Mesenchymal stem cell (in vitro differentiated cells and primary cell): ENCODE measurements at regions not wholly inside any gene's neighbourhood (a gene's known extent, or its start where the extent isn't known, plus 50 kb on each side); places are given as distances from the start of the nearest gene placed in this dataset.

ENCODE experiments used
- DNase-seq: peaks from one replicate; pipeline ENCODE4 v3.0.0-alpha.2; 2013
- H2AFZ ChIP-seq: one replicate; pipeline ENCODE4 v1.6.1; 2013; ENCODE audit warnings: low read depth, mild to moderate bottlenecking, control low read depth, inconsistent platforms, low read length, moderate library complexity
- H2AK5ac ChIP-seq: 2 replicates; pipeline ENCODE4 v1.6.1; 2013; ENCODE audit warnings: low read length, moderate library complexity, mild to moderate bottlenecking, inconsistent platforms; ENCODE audit not compliant: severe bottlenecking
- H2BK120ac ChIP-seq: one replicate; pipeline ENCODE4 v1.6.1; 2013; ENCODE audit warnings: low read depth, mild to moderate bottlenecking, inconsistent platforms, low read length, moderate library complexity
- H2BK12ac ChIP-seq, 2 experiments: one replicate each; pipeline ENCODE4 v1.6.1; 2013; ENCODE audit warnings: inconsistent platforms in 2 of 2, low read length in 2 of 2, mild to moderate bottlenecking in 2 of 2, moderate library complexity in 2 of 2, control low read depth in 1 of 2
- H2BK15ac ChIP-seq: one replicate; pipeline ENCODE4 v1.6.1; 2013; ENCODE audit warnings: mild to moderate bottlenecking, low read depth, inconsistent platforms; ENCODE audit not compliant: poor library complexity, severe bottlenecking
- H2BK5ac ChIP-seq: 2 replicates; pipeline ENCODE4 v1.6.1; 2013; ENCODE audit warnings: low read depth, mild to moderate bottlenecking, low read length, control low read depth, inconsistent platforms; ENCODE audit not compliant: poor library complexity, severe bottlenecking
- H3K14ac ChIP-seq, 2 experiments: one replicate each; pipeline ENCODE4 v1.6.1; 2013; ENCODE audit warnings: inconsistent platforms in 2 of 2, low read length in 2 of 2, control low read depth in 1 of 2, mild to moderate bottlenecking in 1 of 2, moderate library complexity in 1 of 2
- H3K18ac ChIP-seq, 2 experiments: one replicate each; pipeline ENCODE4 v1.6.1; 2013; ENCODE audit warnings: inconsistent platforms in 2 of 2, low read length in 2 of 2, control low read depth in 1 of 2, low read depth in 1 of 2, mild to moderate bottlenecking in 1 of 2
- H3K23ac ChIP-seq, 2 experiments: one replicate each; pipeline ENCODE4 v1.6.1; 2013; ENCODE audit warnings: inconsistent platforms in 2 of 2, low read length in 2 of 2, mild to moderate bottlenecking in 2 of 2, moderate library complexity in 2 of 2, control low read depth in 1 of 2
- H3K27ac ChIP-seq: 2 replicates; pipeline ENCODE4 v1.5.1; 2013; ENCODE audit warnings: mild to moderate bottlenecking, moderate library complexity, low read length, control low read depth, inconsistent platforms; ENCODE audit not compliant: poor library complexity, severe bottlenecking
- H3K27me3 ChIP-seq, 2 experiments: 2 replicates each; pipeline versions ENCODE4 v1.6.1 to v1.7.0; 2013; ENCODE audit warnings: low read length in 2 of 2, mild to moderate bottlenecking in 2 of 2, moderate library complexity in 2 of 2, control low read depth in 1 of 2, inconsistent platforms in 1 of 2; ENCODE audit not compliant: control insufficient read depth in 1 of 2, insufficient read depth in 1 of 2
- H3K36me3 ChIP-seq, 2 experiments: 2 replicates each; pipeline versions ENCODE4 v1.6.1 to v1.7.0; 2013; ENCODE audit warnings: low read length in 2 of 2, control low read depth in 1 of 2, inconsistent platforms in 1 of 2, low read depth in 1 of 2, mild to moderate bottlenecking in 1 of 2; ENCODE audit not compliant: insufficient read depth in 2 of 2, control insufficient read depth in 1 of 2
- H3K4ac ChIP-seq, 2 experiments: one replicate each; pipeline ENCODE4 v1.6.1; 2013; ENCODE audit warnings: inconsistent platforms in 2 of 2, low read length in 2 of 2, mild to moderate bottlenecking in 2 of 2, moderate library complexity in 2 of 2, control low read depth in 1 of 2, low read depth in 1 of 2
- H3K4me1 ChIP-seq: 2 replicates; pipeline ENCODE4 v1.6.1; 2013; ENCODE audit warnings: low read depth, low read length, control low read depth; ENCODE audit not compliant: control insufficient read depth, insufficient read depth
- H3K4me2 ChIP-seq: 2 replicates; pipeline ENCODE4 v1.6.1; 2013; ENCODE audit warnings: low read length, mild to moderate bottlenecking, inconsistent platforms; ENCODE audit not compliant: poor library complexity, severe bottlenecking
- H3K4me3 ChIP-seq, 2 experiments: 2 replicates each; pipeline versions ENCODE4 v1.5.1 to v1.7.0; 2013; ENCODE audit warnings: low read length in 2 of 2, mild to moderate bottlenecking in 2 of 2, control low read depth in 1 of 2, low read depth in 1 of 2; ENCODE audit not compliant: insufficient read depth in 1 of 2
- H3K79me1 ChIP-seq: replicated peaks from 2 replicates; pipeline ENCODE4 v1.6.1; 2013; ENCODE audit warnings: mild to moderate bottlenecking, control low read depth, low read length, inconsistent platforms; ENCODE audit not compliant: poor library complexity, severe bottlenecking
- H3K9ac ChIP-seq: 2 replicates; pipeline ENCODE4 v1.7.0; 2013; ENCODE audit warnings: mild to moderate bottlenecking, low read length, moderate library complexity
- H3K9me3 ChIP-seq: 2 replicates; pipeline ENCODE4 v1.7.0; 2013; ENCODE audit warnings: mild to moderate bottlenecking, low read length; ENCODE audit not compliant: control insufficient read depth
- H4K8ac ChIP-seq: one replicate; pipeline ENCODE4 v1.6.1; 2013; ENCODE audit warnings: inconsistent platforms, mild to moderate bottlenecking, low read length, moderate library complexity
- H4K91ac ChIP-seq: one replicate; pipeline ENCODE4 v1.6.1; 2013; ENCODE audit warnings: mild to moderate bottlenecking, low read length, inconsistent platforms
- WGBS: methylation state at CpG from one replicate; pipeline ENCODE4 v1.1.7; 2013; ENCODE audit warnings: mixed read lengths; 5-methylcytosine and 5-hydroxymethylcytosine counted together

DNA sequence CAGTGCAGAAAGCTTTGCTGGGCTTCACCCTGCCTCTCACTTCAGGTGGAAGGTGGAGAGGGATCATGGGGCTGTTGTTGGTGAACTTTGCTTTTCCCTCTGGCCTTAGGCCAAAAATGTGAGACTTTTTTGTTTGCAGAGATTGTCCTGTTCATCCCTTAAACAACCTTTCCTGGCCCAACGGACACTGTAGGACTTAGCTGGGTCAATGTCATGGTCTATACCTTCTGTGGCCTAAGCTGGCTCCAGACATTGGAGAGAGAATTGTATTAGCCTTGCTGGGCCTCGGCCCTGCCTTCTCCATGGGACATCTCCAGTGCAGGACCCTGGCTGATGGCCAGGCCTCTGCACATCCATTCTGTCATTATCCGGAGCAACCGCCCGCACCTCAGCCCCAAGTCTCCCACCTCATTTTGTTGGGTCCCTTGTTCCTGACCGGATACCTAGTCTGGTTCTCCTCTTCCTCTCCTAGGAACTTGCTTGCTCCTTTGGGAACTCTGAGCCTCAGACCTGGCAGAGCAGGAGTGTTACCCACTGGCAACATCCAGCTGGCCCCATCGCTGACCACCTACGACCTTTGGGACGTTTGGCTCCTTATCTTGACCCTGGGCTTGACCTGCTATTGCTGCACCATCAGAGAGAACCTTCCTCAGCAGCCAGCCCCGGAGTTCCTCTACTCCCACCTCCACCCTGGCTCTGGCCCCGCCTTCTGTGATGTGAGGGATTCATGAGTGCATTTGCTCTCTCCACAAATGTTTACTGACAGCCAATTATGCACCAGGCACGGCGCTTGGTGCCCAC, 128.2 kb downstream of the BANF2 start:
- Histone ChIP-seq H3K9ac (no peak overlapping the region), H3K27me3 (no peaks in the 10 kb centered on the region), H3K9me3 (no peaks in the 10 kb centered on the region), H2AFZ (no peak overlapping the region), H2AK5ac (no peak overlapping the region), H3K27ac (no peak overlapping the region), H2BK12ac (no peak overlapping the region), H3K4me2 (no peak overlapping the region), H3K18ac (no peak overlapping the region), H2BK5ac (no peak overlapping the region), H3K4me1 (peaks cover 4% of the 10 kb centered on the region), H3K14ac (no peak overlapping the region), H2BK15ac (no peak overlapping the region), H3K36me3 (no peaks in the 10 kb centered on the region), H3K4me3 (no peak overlapping the region), H3K23ac (no peak overlapping the region), H3K79me1 (no peaks in the 10 kb centered on the region), H4K91ac (no peak overlapping the region), H4K8ac (no peak overlapping the region), H2BK120ac (no peak overlapping the region), H3K4ac (no peak overlapping the region)
- 84% methylated on average over 12 of the region's 13 CpGs for WGBS
- DNase-seq = no peak

DNA sequence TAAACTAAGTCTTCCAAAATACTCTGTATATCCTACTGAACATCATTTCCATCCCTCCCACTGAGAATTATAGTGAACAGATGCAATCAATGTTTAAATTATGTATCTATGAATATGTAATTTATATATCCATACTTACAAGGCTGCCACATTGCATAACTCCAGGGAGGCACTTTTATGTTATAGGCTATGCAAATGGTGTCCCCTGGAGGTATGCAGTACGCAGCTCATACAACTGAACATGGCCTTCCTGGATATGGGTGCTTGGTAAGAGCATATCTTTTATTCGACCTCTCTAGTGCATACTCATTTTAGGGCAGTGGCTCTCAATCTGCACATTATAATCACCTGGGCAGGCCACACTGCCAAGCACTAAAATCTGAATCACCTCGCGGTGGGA, 127.3 kb downstream of the BANF2 start:
- no peak overlapping the region for H3K4ac ChIP-seq
- H3K9ac ChIP-seq = no peak overlapping the region
- no peak overlapping the region for H3K4me3 ChIP-seq
- no peaks in the 10 kb centered on the region for H3K79me1 ChIP-seq
- no peak overlapping the region for H2BK120ac ChIP-seq
- no peak overlapping the region for H4K8ac ChIP-seq
- H2BK12ac ChIP-seq = no peak overlapping the region
- no peak overlapping the region for H3K27ac ChIP-seq
- WGBS = 78% methylated on average over 4 of the region's 4 CpGs
- no peak overlapping the region for H2BK15ac ChIP-seq
- H3K4me2 ChIP-seq = no peak overlapping the region
- H3K23ac ChIP-seq = no peak overlapping the region
- H4K91ac ChIP-seq = no peak overlapping the region
- DNase-seq = no peak
- H3K36me3 ChIP-seq = no peaks in the 10 kb centered on the region
- H2AK5ac ChIP-seq = no peak overlapping the region
- H2AFZ ChIP-seq = no peak overlapping the region
- no peak overlapping the region for H3K14ac ChIP-seq
- H3K27me3 ChIP-seq = no peaks in the 10 kb centered on the region
- H3K18ac ChIP-seq = no peak overlapping the region
- H3K9me3 ChIP-seq = no peaks in the 10 kb centered on the region
- peaks cover 4% of the 10 kb centered on the region for H3K4me1 ChIP-seq
- no peak overlapping the region for H2BK5ac ChIP-seq

DNA sequence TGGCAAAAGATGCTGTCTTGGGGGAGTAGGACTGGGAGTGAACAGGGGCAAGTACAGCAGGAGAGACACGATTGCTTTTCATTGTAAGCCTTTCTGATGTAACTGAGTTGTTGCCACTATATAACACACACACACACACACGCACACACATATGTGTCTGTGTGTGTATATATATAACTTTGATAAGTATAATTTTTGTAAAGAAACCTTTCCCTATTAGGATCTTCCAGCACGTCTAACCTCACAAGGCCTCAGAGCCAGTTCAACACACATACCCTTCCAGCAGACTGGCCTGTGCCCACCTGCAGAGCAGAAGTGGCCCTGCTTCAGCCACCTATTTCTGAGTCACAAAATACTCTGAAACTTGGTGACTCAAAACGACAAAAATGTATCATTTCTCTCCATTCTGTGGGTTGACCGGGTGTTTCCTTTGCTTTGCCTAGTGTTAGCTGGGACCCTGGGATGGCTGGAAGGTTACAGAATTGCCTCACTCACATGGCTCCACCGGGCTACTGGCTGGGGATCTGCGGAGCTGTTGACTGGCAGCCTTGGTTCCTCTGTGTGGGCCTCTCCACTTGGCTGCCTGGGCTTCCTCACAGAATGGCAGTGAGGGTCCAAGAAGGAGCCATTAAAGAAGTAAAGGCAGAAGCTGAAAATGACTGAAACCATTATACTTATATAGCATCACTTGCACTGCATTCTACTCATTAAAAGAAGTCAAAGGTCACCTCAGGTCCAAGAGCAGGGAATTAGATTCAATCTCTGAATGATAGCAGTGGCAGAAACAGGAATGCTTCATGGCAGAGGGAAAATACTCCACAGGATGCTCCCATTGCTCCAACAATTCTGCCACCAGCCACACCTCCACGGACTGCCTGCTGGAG, 126.4 kb downstream of the BANF2 start:
- H3K4me2 ChIP-seq = no peak overlapping the region

More for the DNA sequence above, 126.4 kb downstream of the BANF2 start:
- no peak overlapping the region for H3K23ac ChIP-seq
- H3K18ac ChIP-seq = no peak overlapping the region
- H4K91ac ChIP-seq = no peak overlapping the region
- no peak overlapping the region for H2BK120ac ChIP-seq
- H2BK12ac ChIP-seq = no peak overlapping the region
- no peak overlapping the region for H3K14ac ChIP-seq
- no peaks in the 10 kb centered on the region for H3K79me1 ChIP-seq
- no peak overlapping the region for H3K27ac ChIP-seq
- H3K4ac ChIP-seq = no peak overlapping the region
- no peaks in the 10 kb centered on the region for H3K27me3 ChIP-seq
- H3K9ac ChIP-seq = no peak overlapping the region
- peaks cover 4% of the 10 kb centered on the region for H3K4me1 ChIP-seq
- H2BK15ac ChIP-seq = no peak overlapping the region
- H3K4me3 ChIP-seq = no peak overlapping the region
- no peaks in the 10 kb centered on the region for H3K9me3 ChIP-seq
- WGBS = 66% methylated on average over 6 of the region's 8 CpGs
- no peak overlapping the region for H2AK5ac ChIP-seq
- DNase-seq = no peak
- no peak overlapping the region for H2BK5ac ChIP-seq
- H3K36me3 ChIP-seq = no peaks in the 10 kb centered on the region
- H4K8ac ChIP-seq = no peak overlapping the region
- no peak overlapping the region for H2AFZ ChIP-seq
